PC-3 (cell line): ENCODE measurements at regions not wholly inside any gene's neighbourhood (a gene's known extent, or its start where the extent isn't known, plus 50 kb on each side); places are given as distances from the start of the nearest gene placed in this dataset.

Source experiments
- ATAC-seq: fragments of 200-7000 bp; cut with Tn5 transposase; 2 replicates; pipeline ENCODE4 v1.9.1; 2020; ENCODE audit warnings: mild to moderate bottlenecking, moderate library complexity
- BruUV-seq: library from RNA; stranded (reverse); fragments of 400-500 nt; replicated peaks from 2 replicates; lab custom pipeline; 2021; lab: Mats Ljungman, UMichigan
- CTCF ChIA-PET: fragments of 300-600 bp; sonication (Branson Sonifier 250); formaldehyde crosslinking; loops from one replicate; lab custom pipeline; 2022; ENCODE audit warnings: antibody characterized with exemption; lab: Charles Lee
- POLR2A ChIA-PET: fragments of 300-600 bp; sonication (Branson Sonifier 250); formaldehyde crosslinking; loops from one replicate; lab custom pipeline; 2022; ENCODE audit warnings: antibody characterized with exemption; ENCODE audit not compliant: unreplicated experiment; lab: Charles Lee
- DNase-seq: peaks from one replicate; pipeline ENCODE4 v3.0.0-alpha.2; 2015
- H2AFZ ChIP-seq: fragments of 300-600 bp; sonication (generic); 2 replicates; pipeline ENCODE4 v1.6.0; 2016; ENCODE audit warnings: antibody characterized with exemption, low read length
- H3F3A ChIP-seq: fragments of 300-600 bp; sonication (generic); one replicate; pipeline ENCODE4 v1.6.0; 2017; ENCODE audit warnings: antibody characterized with exemption, low read length, control low read depth, mild to moderate bottlenecking; ENCODE audit not compliant: unreplicated experiment
- H3K27ac ChIP-seq: fragments of 300-600 bp; sonication (generic); 2 replicates; pipeline ENCODE4 v1.5.1; 2016; ENCODE audit warnings: mild to moderate bottlenecking, low read length
- H3K27me3 ChIP-seq: fragments of 300-600 bp; sonication (generic); 2 replicates; pipeline ENCODE4 v1.6.1; 2016; ENCODE audit warnings: low read length, mixed read lengths
- H3K36me3 ChIP-seq: fragments of 300-600 bp; sonication (generic); 2 replicates; pipeline ENCODE4 v1.6.1; 2016; ENCODE audit warnings: low read depth, mixed run types, low read length, mixed read lengths
- H3K4me1 ChIP-seq: fragments of 300-600 bp; sonication (generic); 2 replicates; pipeline ENCODE4 v1.5.1; 2016; ENCODE audit warnings: low read length; ENCODE audit not compliant: insufficient read depth
- H3K4me2 ChIP-seq: fragments of 300-600 bp; sonication (generic); 2 replicates; pipeline ENCODE4 v1.6.0; 2016; ENCODE audit warnings: low read length
- H3K4me3 ChIP-seq: fragments of 300-600 bp; sonication (generic); 2 replicates; pipeline ENCODE4 v1.5.1; 2016; ENCODE audit warnings: mild to moderate bottlenecking, low read length, mixed read lengths
- H3K79me2 ChIP-seq: fragments of 300-600 bp; sonication (generic); 2 replicates; pipeline ENCODE4 v1.6.1; 2017; ENCODE audit warnings: low read length, mixed read lengths
- H3K9ac ChIP-seq: fragments of 300-600 bp; sonication (generic); 2 replicates; pipeline ENCODE4 v1.6.0; 2016; ENCODE audit warnings: mild to moderate bottlenecking, low read length
- H3K9me2 ChIP-seq: fragments of 300-600 bp; sonication (generic); replicated peaks from 2 replicates; pipeline ENCODE4 v1.6.1; 2016; ENCODE audit warnings: mixed run types, low read length, mixed read lengths
- H3K9me3 ChIP-seq: fragments of 300-600 bp; sonication (generic); 2 replicates; pipeline ENCODE4 v1.6.1; 2016; ENCODE audit warnings: low read length, mixed read lengths
- H4K20me1 ChIP-seq: fragments of 300-600 bp; sonication (generic); 2 replicates; pipeline ENCODE4 v1.6.1; 2016; ENCODE audit warnings: low read length, mixed read lengths
- CTCF ChIP-seq: fragments of 300-600 bp; sonication (generic); conservative IDR thresholded peaks from 2 replicates; pipeline ENCODE4 v1.5.1; 2017; ENCODE audit warnings: antibody characterized with exemption, low read depth, mild to moderate bottlenecking, low read length
- EZH2 ChIP-seq: fragments of 300-600 bp; sonication (generic); IDR thresholded peaks from one replicate; pipeline ENCODE4 v1.6.1; 2017; ENCODE audit warnings: antibody characterized with exemption, mild to moderate bottlenecking, low read length; ENCODE audit not compliant: unreplicated experiment
- EZH2phosphoT487 ChIP-seq: fragments of 300-600 bp; sonication (generic); IDR thresholded peaks from 2 replicates; pipeline ENCODE4 v1.6.1; 2018; ENCODE audit warnings: mild to moderate bottlenecking, antibody characterized with exemption, low read length, borderline replicate concordance
- intact Hi-C: fragments of 100-400 bp; cut with micrococcal nuclease; formaldehyde crosslinking; loops from 2 replicates; pipeline ENCODE4 v1.9.0; 2023

GRCh38 chr10:33680036-33680435 lies 345.6 kb upstream of the NRP1 start:
- Histone ChIP-seq H3K9ac (no peak overlapping the region), H3F3A (no peaks in the 10 kb centered on the region), H3K9me3 (peaks cover 6% of the 10 kb centered on the region), H3K36me3 (no peaks in the 10 kb centered on the region), H3K9me2 (0 out of 2 replicates have a peak, but pooled peaks cover 7% of the 10 kb centered on the region), H3K27me3 (no peaks in the 10 kb centered on the region), H3K4me3 (no peak overlapping the region), H3K4me2 (no peak overlapping the region), H4K20me1 (no peaks in the 10 kb centered on the region), H2AFZ (no peak overlapping the region), H3K79me2 (no peaks in the 10 kb centered on the region), H3K27ac (no peak overlapping the region), H3K4me1 (no peaks in the 10 kb centered on the region)
- TF ChIP-seq CTCF (no peak), EZH2 (no peak), EZH2phosphoT487 (no peak)
- no peak for DNase-seq
- ChIA-PET CTCF (no interaction called here), POLR2A (no interaction called here)
- intact Hi-C loops, result no loop called here
- peak; percentile 20; the same call in 1 of the 2 replicates for ATAC-seq
- BruUV-seq, result no TSS peak

GRCh38 chr10:33676606-33677339 lies 342.3 kb upstream of the NRP1 start:
- BruUV-seq, result no TSS peak
- Histone ChIP-seq H3K9me3 (no peaks in the 10 kb centered on the region), H3F3A (no peaks in the 10 kb centered on the region), H3K36me3 (no peaks in the 10 kb centered on the region), H3K27ac (no peak overlapping the region), H3K9me2 (0 out of 2 replicates have a peak, but pooled peaks cover 7% of the 10 kb centered on the region), H3K4me1 (no peaks in the 10 kb centered on the region), H3K9ac (no peak overlapping the region), H3K4me3 (no peak overlapping the region), H3K4me2 (no peak overlapping the region), H4K20me1 (no peaks in the 10 kb centered on the region), H3K27me3 (no peaks in the 10 kb centered on the region), H2AFZ (no peak overlapping the region), H3K79me2 (no peaks in the 10 kb centered on the region)
- intact Hi-C loops, result no loop called here
- POLR2A ChIA-PET, result no interaction called here
- CTCF ChIA-PET, result no interaction called here
- no peak for DNase-seq
- no peak for ATAC-seq
- TF ChIP-seq CTCF, result no peak
- no peak for TF ChIP-seq EZH2
- no peak for TF ChIP-seq EZH2phosphoT487

- intact Hi-C loops, result no loop called here
- H3K4me1 ChIP-seq, result no peaks in the 10 kb centered on the region
- no peak overlapping the region for H2AFZ ChIP-seq
- no TSS peak for BruUV-seq
- ChIA-PET POLR2A (no interaction called here), CTCF (no interaction called here)
- DNase-seq (no peak), ATAC-seq (no peak)
- no peaks in the 10 kb centered on the region for H3K79me2 ChIP-seq
- no peak overlapping the region for H3K27ac ChIP-seq
- H3K4me3 ChIP-seq, result no peak overlapping the region
- no peaks in the 10 kb centered on the region for H4K20me1 ChIP-seq
- H3K9me3 ChIP-seq, result no peaks in the 10 kb centered on the region
- 0 out of 2 replicates have a peak, but pooled peaks cover 7% of the 10 kb centered on the region for H3K9me2 ChIP-seq
- TF ChIP-seq EZH2 (no peak), CTCF (no peak), EZH2phosphoT487 (no peak)
- H3F3A ChIP-seq, result no peaks in the 10 kb centered on the region
- no peaks in the 10 kb centered on the region for H3K27me3 ChIP-seq
- no peaks in the 10 kb centered on the region for H3K36me3 ChIP-seq
- H3K9ac ChIP-seq, result no peak overlapping the region
- no peak overlapping the region for H3K4me2 ChIP-seq
These were observed 340.6 kb upstream of the NRP1 start for GRCh38 chr10:33674986-33675599.
